T follicular helper cell (primary cell): ENCODE measurements at regions not wholly inside any gene's neighbourhood (a gene's known extent, or its start where the extent isn't known, plus 50 kb on each side); places are given as distances from the start of the nearest gene placed in this dataset.

ENCODE experiments used
- DNase-seq: peaks from one replicate; pipeline ENCODE4 v3.0.0-alpha.2; 2020; ENCODE audit warnings: low read depth

DNA sequence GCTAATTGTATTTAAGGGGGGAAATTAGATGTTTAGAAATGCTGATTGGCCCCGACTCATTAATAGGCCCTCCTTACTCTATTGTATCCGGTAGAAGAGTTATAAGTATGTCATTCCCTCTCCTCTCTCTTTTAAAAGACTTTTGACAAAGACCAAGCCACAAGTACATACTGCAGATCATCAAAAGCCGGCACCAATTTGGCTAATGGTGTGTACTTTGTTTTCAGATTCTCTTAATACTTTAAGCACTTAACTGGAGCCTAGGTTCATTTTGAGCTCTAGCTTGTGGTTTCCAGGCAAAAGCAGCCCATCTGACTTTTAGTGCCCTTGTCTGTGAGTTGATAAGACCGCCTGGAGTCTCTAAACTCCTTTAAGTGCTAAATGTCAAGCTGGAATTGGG is 210.0 kb upstream of the LYZL1 start:
- no peak for DNase-seq

GRCh38 chr10:29081231-29081630 is 207.6 kb upstream of the LYZL1 start:
- DNase-seq: no peak

DNA sequence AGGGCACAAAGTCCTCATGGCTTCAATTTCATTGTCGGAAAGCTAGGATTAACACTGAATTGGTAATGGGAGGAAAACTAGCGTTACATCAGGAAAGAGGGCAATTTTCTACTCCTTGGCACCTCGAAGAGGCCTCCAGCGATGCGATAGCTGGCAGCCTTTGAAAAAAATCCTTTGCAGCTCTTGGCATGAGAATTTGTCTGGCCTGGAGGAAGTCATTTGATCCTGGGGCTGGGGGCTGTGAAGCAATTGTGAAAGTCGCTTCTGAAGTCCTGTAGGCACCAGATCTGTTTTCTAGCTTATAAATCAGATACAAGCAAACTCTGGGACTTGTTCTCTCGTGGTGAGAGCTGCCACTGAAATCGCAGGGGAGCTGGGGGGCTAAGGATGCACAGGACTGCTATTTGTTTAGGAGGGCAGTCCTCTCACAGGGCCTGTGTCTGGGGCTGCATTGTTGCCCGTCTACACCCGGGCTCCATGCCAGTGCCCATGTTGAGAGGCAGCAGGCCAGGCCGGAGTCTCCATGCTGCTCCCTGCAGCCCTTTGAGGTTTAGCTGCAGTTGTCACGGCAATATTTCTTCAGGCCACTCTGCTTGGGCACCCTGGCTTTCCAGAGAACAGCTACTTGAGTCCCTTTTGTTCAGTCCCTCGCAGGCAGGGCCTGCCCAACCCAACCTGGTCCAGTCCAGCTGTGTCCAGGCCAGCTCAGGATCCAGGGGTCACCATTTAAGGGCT is 206.8 kb upstream of the LYZL1 start:
- no peak for DNase-seq

DNA sequence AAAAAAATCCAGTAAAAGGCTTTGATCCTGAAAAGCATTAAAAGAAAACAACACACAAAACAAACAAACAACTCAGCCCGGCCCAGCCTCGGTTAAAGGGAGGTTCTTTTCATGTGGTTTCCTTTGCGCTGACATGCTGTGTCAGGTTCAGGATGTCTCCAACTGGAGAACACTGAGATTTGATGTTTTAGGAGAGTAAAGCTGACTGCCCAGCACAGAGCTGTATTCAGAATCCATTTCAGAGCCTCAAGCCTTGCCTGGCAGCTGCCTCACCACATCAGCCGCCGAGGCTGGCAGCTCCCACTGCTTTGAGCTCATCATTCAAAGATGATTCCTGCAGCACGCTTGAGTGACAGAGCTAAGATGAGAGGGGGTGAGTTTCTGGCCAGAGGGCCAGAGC is 205.8 kb upstream of the LYZL1 start:
- DNase-seq: no peak

- DNase-seq: no peak
These were observed 204.1 kb upstream of the LYZL1 start for GRCh38 chr10:29084681-29085307.

DNA sequence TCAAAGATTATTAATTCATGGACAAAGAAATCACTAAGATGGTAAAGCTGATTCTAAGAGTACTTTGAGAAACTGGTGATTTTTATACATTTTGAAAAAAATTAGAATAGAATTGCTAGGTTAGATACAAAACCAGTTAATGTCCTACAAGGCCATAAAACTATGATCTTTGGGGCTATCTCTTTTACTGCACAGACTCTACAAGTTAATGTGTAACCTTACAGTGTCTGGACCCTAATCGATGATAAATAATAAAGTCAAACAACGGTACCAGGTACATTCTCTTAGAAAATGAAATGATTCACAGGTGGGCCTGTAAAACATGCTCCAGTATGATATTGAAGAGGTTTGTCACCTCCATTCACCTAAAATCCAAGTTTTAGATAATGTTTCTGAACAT is 199.8 kb upstream of the LYZL1 start:
- DNase-seq: no peak

- DNase-seq: no peak
These were observed 192.5 kb upstream of the LYZL1 start for GRCh38 chr10:29096303-29096824.

GRCh38 chr10:29098423-29098822 is 190.4 kb upstream of the LYZL1 start:
- no peak for DNase-seq

- no peak for DNase-seq
These were observed 189.9 kb upstream of the LYZL1 start for GRCh38 chr10:29099001-29099400.

DNA sequence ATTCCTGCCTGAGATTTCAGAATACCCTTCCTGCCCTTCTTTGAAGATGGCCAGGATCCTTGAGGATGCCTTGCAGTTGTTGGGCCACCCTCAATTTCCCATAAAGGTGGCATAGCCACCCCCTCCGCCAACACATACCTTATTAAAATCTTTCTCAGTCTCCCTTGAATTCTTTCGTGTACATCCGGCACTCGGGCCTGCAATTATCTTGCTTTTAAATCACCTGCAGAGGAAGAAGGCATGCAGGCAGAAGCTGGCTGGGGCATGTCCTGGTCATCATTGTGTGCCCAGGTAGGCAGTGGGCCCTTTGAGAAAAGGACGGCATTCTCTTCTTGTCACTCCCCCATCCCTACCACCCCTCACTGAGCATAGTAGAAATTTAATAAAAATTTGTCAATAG is 189.5 kb upstream of the LYZL1 start:
- DNase-seq: no peak

- no peak for DNase-seq
These were observed 188.4 kb upstream of the LYZL1 start for GRCh38 chr10:29100505-29100904.

- DNase-seq: no peak
These were observed 186.6 kb upstream of the LYZL1 start for GRCh38 chr10:29102233-29102632.

DNA sequence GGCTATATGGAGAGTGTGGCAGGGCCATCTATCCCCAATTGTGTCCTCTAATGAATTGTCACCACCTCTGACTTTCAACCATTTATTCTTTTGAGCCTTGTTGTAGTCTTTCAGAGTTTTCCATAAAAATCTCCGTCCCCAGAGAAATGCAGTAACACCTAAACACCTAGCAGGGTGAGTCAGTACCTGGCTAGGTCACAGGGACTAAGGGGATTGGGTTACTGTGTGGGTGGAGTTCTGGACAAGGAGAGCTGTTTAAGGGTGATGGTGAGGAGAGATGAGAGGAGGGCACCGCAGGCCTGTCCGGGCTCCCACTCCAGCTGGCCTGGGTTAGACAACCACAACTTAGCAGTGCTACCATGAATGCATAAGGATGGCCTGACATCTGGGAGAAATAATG is 186.2 kb upstream of the LYZL1 start:
- DNase-seq: no peak

GRCh38 chr10:29104661-29105399 is 184.0 kb upstream of the LYZL1 start:
- DNase-seq: no peak

DNA sequence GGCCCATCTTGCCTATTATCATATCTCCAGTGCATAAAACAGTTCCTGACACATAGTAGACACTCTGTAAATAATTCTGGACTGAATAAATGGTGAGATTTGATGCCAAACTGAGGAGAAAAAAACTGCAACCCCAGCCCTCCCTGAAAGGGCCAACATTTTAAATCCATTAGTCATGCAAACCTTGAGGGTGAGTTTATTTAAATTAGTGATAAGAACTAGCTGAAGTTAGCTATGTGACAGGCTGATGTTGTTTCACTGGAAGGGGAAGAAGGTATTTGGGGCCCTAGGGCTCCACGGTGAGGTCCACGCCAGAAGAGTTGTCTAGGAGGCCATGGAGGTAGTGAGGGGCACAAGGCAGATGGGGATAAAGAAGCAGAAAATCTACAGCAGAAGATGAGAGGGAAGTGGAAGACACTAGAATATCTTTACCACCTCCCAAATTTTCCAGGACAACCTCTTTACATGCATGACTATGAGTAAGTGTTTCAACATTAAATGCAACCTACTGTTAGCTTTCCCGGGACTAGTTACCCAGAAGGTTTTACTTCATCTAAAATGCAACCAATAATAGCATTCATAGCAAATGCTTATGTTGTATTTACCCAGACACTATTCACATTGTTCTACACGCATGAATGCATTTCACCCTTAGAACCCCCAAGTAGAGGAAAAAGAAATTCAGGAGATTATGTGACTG is 183.2 kb upstream of the LYZL1 start:
- DNase-seq: no peak

DNA sequence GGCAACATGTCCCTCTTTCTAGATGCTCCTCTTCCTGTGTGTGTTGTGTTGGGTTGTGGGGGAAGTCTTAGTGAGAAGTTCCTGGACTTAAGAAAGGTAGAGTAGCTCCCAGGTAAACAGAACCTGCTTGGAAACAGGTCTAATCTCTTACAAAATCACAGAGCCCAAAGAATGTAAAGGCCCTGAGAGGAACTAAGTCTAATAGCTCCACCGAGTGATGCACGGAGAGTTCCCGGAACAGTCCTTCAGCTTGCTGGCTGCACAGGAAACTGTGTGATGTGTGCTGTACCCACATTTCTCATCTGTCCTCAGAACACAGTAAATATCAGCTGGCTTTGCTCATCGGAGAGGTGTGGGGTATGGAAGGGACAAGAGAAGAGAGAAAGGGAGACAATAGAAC is 182.6 kb upstream of the LYZL1 start:
- no peak for DNase-seq

GRCh38 chr10:29107866-29108498 is 180.9 kb upstream of the LYZL1 start:
- no peak for DNase-seq

DNA sequence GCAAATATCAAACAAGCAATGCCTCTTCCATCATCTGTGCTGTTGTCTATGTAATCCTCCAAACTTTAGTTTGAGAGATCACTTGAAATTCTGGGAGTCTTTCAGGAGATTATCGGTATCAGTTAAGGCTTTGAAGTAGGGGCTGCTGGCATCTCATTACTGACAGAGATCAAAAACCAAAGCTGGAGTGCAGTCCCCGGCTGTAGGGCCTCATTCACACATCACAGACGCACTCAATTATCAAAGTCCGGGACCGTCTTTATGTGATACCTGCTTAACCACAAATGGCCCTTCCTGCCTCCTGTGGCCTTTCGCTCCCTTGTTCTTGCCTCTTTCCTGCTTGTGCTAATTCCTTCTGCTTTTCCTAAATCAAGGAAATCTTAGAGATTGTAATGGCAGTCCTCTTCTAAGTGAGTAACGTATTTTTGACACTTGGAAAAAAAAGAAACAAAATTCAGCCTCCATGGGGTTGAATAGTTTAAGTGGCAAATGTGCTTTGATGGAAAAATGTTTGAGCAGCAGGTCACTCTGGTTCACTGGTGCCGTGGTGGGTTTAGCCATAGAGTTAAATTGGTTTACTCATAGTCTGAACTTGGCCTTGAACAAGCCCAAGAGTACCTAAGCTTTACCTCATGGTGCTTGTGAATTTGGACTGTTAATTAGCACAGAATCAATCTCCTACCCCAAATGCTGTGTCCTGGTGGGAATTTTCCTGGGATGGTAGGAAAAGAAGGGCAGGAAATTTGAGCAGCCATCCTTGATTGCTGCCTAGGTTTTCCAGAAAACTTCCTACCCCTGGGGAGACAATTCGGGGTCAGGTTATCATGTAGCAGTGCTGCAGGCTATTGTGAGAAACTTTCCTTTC is 178.9 kb upstream of the LYZL1 start:
- no peak for DNase-seq

DNA sequence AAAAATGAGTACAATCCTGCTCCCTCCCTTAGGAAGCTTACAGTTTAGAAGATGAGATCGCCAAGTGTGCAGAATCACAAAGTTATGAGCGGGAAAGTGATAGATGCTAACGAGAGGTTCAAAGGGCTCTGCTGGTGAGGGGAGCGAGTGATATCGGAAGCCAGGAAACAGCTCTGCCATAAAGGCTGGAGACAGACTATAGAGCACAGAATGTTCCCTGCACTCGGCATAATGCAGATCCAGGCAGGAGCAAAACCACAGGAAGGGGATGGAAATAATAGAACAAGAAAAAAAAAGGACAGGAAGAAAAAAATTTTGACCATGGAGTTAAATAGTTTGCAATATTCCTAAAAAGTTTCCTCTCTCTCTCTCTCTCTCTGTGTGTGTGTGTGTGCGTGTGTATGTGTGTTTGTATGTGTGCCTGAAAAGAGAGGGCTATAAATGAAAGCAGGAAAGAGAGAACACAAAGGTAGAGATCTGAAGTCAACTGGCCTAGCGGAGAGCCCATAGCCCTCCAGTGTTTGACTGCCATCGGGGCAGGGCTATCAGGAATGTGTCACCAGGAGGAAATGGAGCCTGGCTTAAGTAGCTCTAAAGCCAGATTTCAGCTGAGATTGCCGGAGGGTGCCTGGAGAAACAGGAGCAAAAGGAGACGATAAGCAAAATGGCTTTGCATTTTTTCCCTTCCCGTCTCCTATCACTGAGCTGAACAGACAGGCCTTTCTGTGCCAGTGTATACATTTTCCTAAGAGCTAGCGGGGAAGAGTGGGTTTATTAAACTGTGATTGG is 175.8 kb upstream of the LYZL1 start:
- no peak for DNase-seq

GRCh38 chr10:29113616-29113945 is 175.3 kb upstream of the LYZL1 start:
- DNase-seq: no peak
